ENCODE measurements at regions not wholly inside any gene's neighbourhood (a gene's known extent, or its start where the extent isn't known, plus 50 kb on each side); places are given as distances from the start of the nearest gene placed in this dataset.
A peak's percentile ranks its signal among the peaks of the same experiment; 100 is the strongest.

GRCh38 chr4:8706216-8707044 is 113.9 kb downstream of the CPZ start:
- peak; percentile 58 for DNase-seq (ENCODE audit: low spot score)
- Histone ChIP-seq H3K27ac (no peak overlapping the region), H3K4me3 (no peak overlapping the region)
- no peak for TF ChIP-seq CTCF (IDR thresholded peaks at IDR 0.05)

GRCh38 chr4:8705161-8706145 is 112.9 kb downstream of the CPZ start:
- H3K27ac ChIP-seq: no peak overlapping the region
- no peak for TF ChIP-seq CTCF (IDR thresholded peaks at IDR 0.05)
- H3K4me3 ChIP-seq: no peak overlapping the region
- peak; percentile 65 for DNase-seq (ENCODE audit: low spot score)

GRCh38 chr4:8704632-8705031 is 112.1 kb downstream of the CPZ start:
- Histone ChIP-seq H3K27ac (no peak overlapping the region), H3K4me3 (no peak overlapping the region)
- TF ChIP-seq CTCF (IDR thresholded peaks at IDR 0.05): no peak
- DNase-seq (ENCODE audit: low spot score): peak; percentile 33

- TF ChIP-seq CTCF (IDR thresholded peaks at IDR 0.05): no peak
- no peak overlapping the region for H3K27ac ChIP-seq
- DNase-seq (ENCODE audit: low spot score): no peak
- no peak overlapping the region for H3K4me3 ChIP-seq
Observed at GRCh38 chr4:8703857-8704495, 111.4 kb downstream of the CPZ start.

- Histone ChIP-seq H3K27ac (no peak overlapping the region), H3K4me3 (no peak overlapping the region)
- DNase-seq (ENCODE audit: low spot score): peak; percentile 40
- no peak for TF ChIP-seq CTCF (IDR thresholded peaks at IDR 0.05)
Observed at GRCh38 chr4:8703401-8703696, 110.8 kb downstream of the CPZ start.

GRCh38 chr4:8702516-8703400 is 110.2 kb downstream of the CPZ start:
- no peak for TF ChIP-seq CTCF (IDR thresholded peaks at IDR 0.05)
- no peak overlapping the region for H3K4me3 ChIP-seq
- peak; percentile 54 for DNase-seq (ENCODE audit: low spot score)
- H3K27ac ChIP-seq: no peak overlapping the region

Measured in coronary artery (tissue), 2 donors.